ENCODE measurements at regions not wholly inside any gene's neighbourhood (a gene's known extent, or its start where the extent isn't known, plus 50 kb on each side); places are given as distances from the start of the nearest gene placed in this dataset.

- no peak overlapping the region for H3K27ac ChIP-seq
- TF ChIP-seq EZH2 (IDR thresholded peaks at IDR 0.05) (no peak), POLR2AphosphoS5 (IDR thresholded peaks at IDR 0.05; ENCODE audit: borderline replicate concordance, low read depth, low read length) (no peak), FOXP2 (optimal IDR thresholded peaks at IDR 0.05; ENCODE audit: control extremely low read depth, extremely low read length, insufficient read depth) (no peak)
Observed at GRCh38 chr2:215745331-215745730, 268.0 kb downstream of the MREG start.

GRCh38 chr2:215744514-215744913 lies 268.8 kb downstream of the MREG start:
- DNase-seq (ENCODE audit: low read depth, low spot score): no peak
- TF ChIP-seq POLR2AphosphoS5 (IDR thresholded peaks at IDR 0.05; ENCODE audit: borderline replicate concordance, low read depth, low read length): no peak
- TF ChIP-seq FOXP2 (optimal IDR thresholded peaks at IDR 0.05; ENCODE audit: control extremely low read depth, extremely low read length, insufficient read depth): no peak
- no peak for TF ChIP-seq EZH2 (IDR thresholded peaks at IDR 0.05)
- no peaks in the 10 kb centered on the region for H3K9me3 ChIP-seq (ENCODE audit: low read depth, low read length)

More at GRCh38 chr2:215745331-215745730, 268.0 kb downstream of the MREG start:
- DNase-seq (ENCODE audit: low read depth, low spot score): no peak
- Histone ChIP-seq H3K4me3 (no peak overlapping the region), H3K36me3 (ENCODE audit: insufficient read depth, low read length) (no peaks in the 10 kb centered on the region), H3K9me3 (ENCODE audit: low read depth, low read length) (no peaks in the 10 kb centered on the region), H3K9ac (ENCODE audit: insufficient read length) (no peak overlapping the region)

GRCh38 chr2:215743066-215743465 lies 270.3 kb downstream of the MREG start:
- DNase-seq (ENCODE audit: low read depth, low spot score): no peak
- no peaks in the 10 kb centered on the region for H3K36me3 ChIP-seq (ENCODE audit: insufficient read depth, low read length)
- H3K9ac ChIP-seq (ENCODE audit: insufficient read length): no peak overlapping the region
- TF ChIP-seq FOXP2 (optimal IDR thresholded peaks at IDR 0.05; ENCODE audit: control extremely low read depth, extremely low read length, insufficient read depth) (no peak), EZH2 (IDR thresholded peaks at IDR 0.05) (no peak), POLR2AphosphoS5 (IDR thresholded peaks at IDR 0.05; ENCODE audit: borderline replicate concordance, low read depth, low read length) (no peak)
- no peaks in the 10 kb centered on the region; the same call in 1 of the 2 replicates for H3K9me3 ChIP-seq (ENCODE audit: low read depth, low read length)
- H3K4me3 ChIP-seq: no peak overlapping the region
- no peak overlapping the region for H3K27ac ChIP-seq

More at GRCh38 chr2:215744514-215744913, 268.8 kb downstream of the MREG start:
- no peak overlapping the region for H3K4me3 ChIP-seq
- H3K36me3 ChIP-seq (ENCODE audit: insufficient read depth, low read length): no peaks in the 10 kb centered on the region
- H3K9ac ChIP-seq (ENCODE audit: insufficient read length): no peak overlapping the region
- no peak overlapping the region for H3K27ac ChIP-seq

- no peak overlapping the region for H3K9ac ChIP-seq (ENCODE audit: insufficient read length)
- no peak overlapping the region for H3K27ac ChIP-seq
- H3K36me3 ChIP-seq (ENCODE audit: insufficient read depth, low read length): no peaks in the 10 kb centered on the region
- H3K9me3 ChIP-seq (ENCODE audit: low read depth, low read length): no peaks in the 10 kb centered on the region; the same call in 1 of the 2 replicates
- DNase-seq (ENCODE audit: low read depth, low spot score): no peak
- TF ChIP-seq POLR2AphosphoS5 (IDR thresholded peaks at IDR 0.05; ENCODE audit: borderline replicate concordance, low read depth, low read length) (no peak), EZH2 (IDR thresholded peaks at IDR 0.05) (no peak), FOXP2 (optimal IDR thresholded peaks at IDR 0.05; ENCODE audit: control extremely low read depth, extremely low read length, insufficient read depth) (no peak)
- H3K4me3 ChIP-seq: no peak overlapping the region
Observed at GRCh38 chr2:215742021-215742420, 271.3 kb downstream of the MREG start.

- H3K36me3 ChIP-seq (ENCODE audit: insufficient read depth, low read length): no peaks in the 10 kb centered on the region
- TF ChIP-seq POLR2AphosphoS5 (IDR thresholded peaks at IDR 0.05; ENCODE audit: borderline replicate concordance, low read depth, low read length) (no peak), FOXP2 (optimal IDR thresholded peaks at IDR 0.05; ENCODE audit: control extremely low read depth, extremely low read length, insufficient read depth) (no peak), EZH2 (IDR thresholded peaks at IDR 0.05) (no peak)
- H3K9me3 ChIP-seq (ENCODE audit: low read depth, low read length): no peaks in the 10 kb centered on the region; the same call in 1 of the 2 replicates
- H3K4me3 ChIP-seq: no peak overlapping the region
- no peak for DNase-seq (ENCODE audit: low read depth, low spot score)
- no peak overlapping the region for H3K27ac ChIP-seq
- H3K9ac ChIP-seq (ENCODE audit: insufficient read length): no peak overlapping the region
Observed at GRCh38 chr2:215740071-215740470, 273.3 kb downstream of the MREG start.

GRCh38 chr2:215738351-215738750 lies 275.0 kb downstream of the MREG start:
- Histone ChIP-seq H3K9me3 (ENCODE audit: low read depth, low read length) (no peaks in the 10 kb centered on the region; the same call in 1 of the 2 replicates), H3K4me3 (no peak overlapping the region), H3K27ac (no peak overlapping the region), H3K9ac (ENCODE audit: insufficient read length) (no peak overlapping the region), H3K36me3 (ENCODE audit: insufficient read depth, low read length) (no peaks in the 10 kb centered on the region)
- no peak for DNase-seq (ENCODE audit: low read depth, low spot score)
- TF ChIP-seq FOXP2 (optimal IDR thresholded peaks at IDR 0.05; ENCODE audit: control extremely low read depth, extremely low read length, insufficient read depth) (no peak), EZH2 (IDR thresholded peaks at IDR 0.05) (no peak), POLR2AphosphoS5 (IDR thresholded peaks at IDR 0.05; ENCODE audit: borderline replicate concordance, low read depth, low read length) (no peak)

GRCh38 chr2:215737477-215737876 lies 275.9 kb downstream of the MREG start:
- no peak overlapping the region for H3K4me3 ChIP-seq
- DNase-seq (ENCODE audit: low read depth, low spot score): no peak
- no peaks in the 10 kb centered on the region for H3K36me3 ChIP-seq (ENCODE audit: insufficient read depth, low read length)
- H3K9me3 ChIP-seq (ENCODE audit: low read depth, low read length): no peaks in the 10 kb centered on the region; the same call in 1 of the 2 replicates
- no peak overlapping the region for H3K9ac ChIP-seq (ENCODE audit: insufficient read length)
- no peak overlapping the region for H3K27ac ChIP-seq
- TF ChIP-seq POLR2AphosphoS5 (IDR thresholded peaks at IDR 0.05; ENCODE audit: borderline replicate concordance, low read depth, low read length): no peak
- TF ChIP-seq FOXP2 (optimal IDR thresholded peaks at IDR 0.05; ENCODE audit: control extremely low read depth, extremely low read length, insufficient read depth): no peak
- TF ChIP-seq EZH2 (IDR thresholded peaks at IDR 0.05): no peak

- no peak for DNase-seq (ENCODE audit: low read depth, low spot score)
- TF ChIP-seq EZH2 (IDR thresholded peaks at IDR 0.05) (no peak), POLR2AphosphoS5 (IDR thresholded peaks at IDR 0.05; ENCODE audit: borderline replicate concordance, low read depth, low read length) (no peak), FOXP2 (optimal IDR thresholded peaks at IDR 0.05; ENCODE audit: control extremely low read depth, extremely low read length, insufficient read depth) (no peak)
- Histone ChIP-seq H3K27ac (no peak overlapping the region), H3K9me3 (ENCODE audit: low read depth, low read length) (no peaks in the 10 kb centered on the region; the same call in 1 of the 2 replicates), H3K36me3 (ENCODE audit: insufficient read depth, low read length) (no peaks in the 10 kb centered on the region), H3K9ac (ENCODE audit: insufficient read length) (no peak overlapping the region), H3K4me3 (no peak overlapping the region)
Observed at GRCh38 chr2:215736653-215737290, 276.6 kb downstream of the MREG start.
